Breast epithelium (tissue), 3 donors: ENCODE measurements at regions not wholly inside any gene's neighbourhood (a gene's known extent, or its start where the extent isn't known, plus 50 kb on each side); places are given as distances from the start of the nearest gene placed in this dataset.

Source experiments
- POLR2A ChIP-seq: fragments of 450-650 bp; IDR thresholded peaks from one replicate; pipeline ENCODE4 v1.6.1; 2016; ENCODE audit warnings: antibody characterized with exemption, mild to moderate bottlenecking, moderate library complexity
- TF ChIP-seq, protein P1 (sequence below), 3 donors: fragments of 450-650 bp; IDR thresholded peaks; one replicate each; pipeline ENCODE4 v1.5.1; 2016 to 2017; ENCODE audit warnings: antibody characterized with exemption in 3 of 3, mild to moderate bottlenecking in 3 of 3, moderate library complexity in 3 of 3

DNA sequence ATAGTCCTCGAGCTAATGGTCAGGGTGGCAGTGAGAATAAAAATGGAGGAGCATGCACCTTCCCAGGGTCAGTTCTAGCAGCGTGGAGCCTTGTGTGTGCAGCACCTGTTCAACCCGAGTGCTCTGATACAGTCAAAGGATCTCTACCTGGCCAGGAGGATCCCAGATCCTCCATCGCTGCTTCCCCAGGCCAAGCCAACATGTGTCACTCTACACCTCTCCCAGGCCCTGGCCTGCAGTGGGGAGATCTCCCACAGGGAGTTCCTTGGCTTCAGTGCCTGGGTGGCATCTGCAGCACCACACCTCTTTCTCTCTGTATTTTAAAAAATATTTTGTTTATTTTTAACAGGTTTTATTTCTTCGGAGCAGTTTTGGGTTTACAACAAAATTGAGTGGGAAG lies 414.8 kb upstream of the C2CD4B start:
- TF ChIP-seq, protein P1, sequence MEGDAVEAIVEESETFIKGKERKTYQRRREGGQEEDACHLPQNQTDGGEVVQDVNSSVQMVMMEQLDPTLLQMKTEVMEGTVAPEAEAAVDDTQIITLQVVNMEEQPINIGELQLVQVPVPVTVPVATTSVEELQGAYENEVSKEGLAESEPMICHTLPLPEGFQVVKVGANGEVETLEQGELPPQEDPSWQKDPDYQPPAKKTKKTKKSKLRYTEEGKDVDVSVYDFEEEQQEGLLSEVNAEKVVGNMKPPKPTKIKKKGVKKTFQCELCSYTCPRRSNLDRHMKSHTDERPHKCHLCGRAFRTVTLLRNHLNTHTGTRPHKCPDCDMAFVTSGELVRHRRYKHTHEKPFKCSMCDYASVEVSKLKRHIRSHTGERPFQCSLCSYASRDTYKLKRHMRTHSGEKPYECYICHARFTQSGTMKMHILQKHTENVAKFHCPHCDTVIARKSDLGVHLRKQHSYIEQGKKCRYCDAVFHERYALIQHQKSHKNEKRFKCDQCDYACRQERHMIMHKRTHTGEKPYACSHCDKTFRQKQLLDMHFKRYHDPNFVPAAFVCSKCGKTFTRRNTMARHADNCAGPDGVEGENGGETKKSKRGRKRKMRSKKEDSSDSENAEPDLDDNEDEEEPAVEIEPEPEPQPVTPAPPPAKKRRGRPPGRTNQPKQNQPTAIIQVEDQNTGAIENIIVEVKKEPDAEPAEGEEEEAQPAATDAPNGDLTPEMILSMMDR (IDR thresholded peaks at IDR 0.05): no peak
- no peak for TF ChIP-seq POLR2A
